Keratinocyte (primary cell): ENCODE measurements at regions not wholly inside any gene's neighbourhood (a gene's known extent, or its start where the extent isn't known, plus 50 kb on each side); places are given as distances from the start of the nearest gene placed in this dataset.

Source experiments
- DNase-seq: peaks from one replicate; pipeline ENCODE4 v3.0.0-alpha.2; 2011; ENCODE audit warnings: low read depth, missing footprints, low spot score
- FAIRE-seq: peaks from 2 replicates; lab custom pipeline; 2011; peaks lifted over from hg19 to GRCh38; lab: Jason Lieb, UNC
- H2AFZ ChIP-seq: 2 replicates; pipeline ENCODE4 v1.6.0; 2012; ENCODE audit warnings: low read length, control low read depth, inconsistent platforms; ENCODE audit not compliant: control insufficient read depth
- H3K27ac ChIP-seq: 2 replicates; pipeline ENCODE4 v1.5.1; 2011; ENCODE audit warnings: low read length; ENCODE audit not compliant: control insufficient read depth, insufficient read depth
- H3K27me3 ChIP-seq: 3 replicates; pipeline ENCODE4 v1.6.0; 2011; ENCODE audit warnings: low read length; ENCODE audit not compliant: control insufficient read depth, insufficient read depth; ENCODE audit errors: extremely low read depth
- H3K36me3 ChIP-seq, 2 experiments: 2 replicates in 1 of 2; 3 replicates in 1 of 2; pipeline ENCODE4 v1.5.1; 2011; ENCODE audit warnings: low read length in 2 of 2, mild to moderate bottlenecking in 1 of 2; ENCODE audit not compliant: control insufficient read depth in 2 of 2, insufficient read depth in 2 of 2; ENCODE audit errors: extremely low read depth in 1 of 2
- H3K4me1 ChIP-seq: 3 replicates; pipeline ENCODE4 v1.5.1; 2011; ENCODE audit warnings: low read length; ENCODE audit not compliant: control insufficient read depth, insufficient read depth; ENCODE audit errors: extremely low read depth
- H3K4me2 ChIP-seq: 3 replicates; pipeline ENCODE4 v1.6.0; 2011; ENCODE audit warnings: low read depth, low read length; ENCODE audit not compliant: control insufficient read depth, insufficient read depth; ENCODE audit errors: extremely low read depth
- H3K4me3 ChIP-seq, 3 experiments: fragments of 200-600 bp in 1 of 3; sonication (generic) in 1 of 3; 2 replicates in 2 of 3; 3 replicates in 1 of 3; pipeline ENCODE4 v1.5.1; 2011 to 2016; ENCODE audit warnings: low read length in 3 of 3, mild to moderate bottlenecking in 3 of 3, control low read depth in 2 of 3, inconsistent platforms in 1 of 3, low read depth in 1 of 3, mixed read lengths in 1 of 3, mixed run types in 1 of 3, moderate library complexity in 1 of 3; ENCODE audit not compliant: control insufficient read depth in 2 of 3, insufficient read depth in 2 of 3; ENCODE audit errors: extremely low read depth in 1 of 3
- H3K79me2 ChIP-seq: 2 replicates; pipeline ENCODE4 v1.6.0; 2012; ENCODE audit warnings: low read length; ENCODE audit not compliant: control insufficient read depth, insufficient read depth
- H3K9ac ChIP-seq: 3 replicates; pipeline ENCODE4 v1.6.0; 2011; ENCODE audit warnings: low read length; ENCODE audit not compliant: control insufficient read depth, insufficient read depth; ENCODE audit errors: extremely low read depth
- H3K9me1 ChIP-seq: 3 replicates; pipeline ENCODE4 v1.6.0; 2011; ENCODE audit warnings: low read length; ENCODE audit not compliant: control insufficient read depth, insufficient read depth; ENCODE audit errors: extremely low read depth
- H3K9me3 ChIP-seq: 2 replicates; pipeline ENCODE4 v1.5.1; 2012; ENCODE audit warnings: low read depth, low read length; ENCODE audit not compliant: control insufficient read depth
- H4K20me1 ChIP-seq: 3 replicates; pipeline ENCODE4 v1.6.0; 2011; ENCODE audit warnings: low read length; ENCODE audit not compliant: control insufficient read depth, insufficient read depth; ENCODE audit errors: extremely low read depth
- CTCF ChIP-seq, 3 experiments: IDR thresholded peaks in 1 of 3; conservative IDR thresholded peaks in 1 of 3; optimal IDR thresholded peaks in 1 of 3; 2 replicates in 2 of 3; 3 replicates in 1 of 3; pipeline versions ENCODE3 to v1.5.1; 2011; ENCODE audit warnings: low read length in 3 of 3, mild to moderate bottlenecking in 3 of 3, moderate library complexity in 2 of 3, control low read depth in 1 of 3, inconsistent platforms in 1 of 3; ENCODE audit not compliant: insufficient read depth in 2 of 3; ENCODE audit errors: extremely low read depth in 1 of 3
- EZH2 ChIP-seq: IDR thresholded peaks from one replicate; pipeline ENCODE4 v1.6.1; 2012; ENCODE audit warnings: inconsistent platforms, mild to moderate bottlenecking, low read length, moderate library complexity
- dilution Hi-C: fragments of 300-500 bp; cut with MboI; formaldehyde crosslinking; loops from one replicate; pipeline ENCODE4 v1.7.0; 2020; ENCODE audit warnings: low sequenced_read_pairs; ENCODE audit not compliant: extremely low pct_ligation_motif_present

GRCh38 chr3:64431526-64432091 lies 206.3 kb upstream of the PRICKLE2 start:
- H3K4me2 ChIP-seq: no peak overlapping the region
- H3K9me1 ChIP-seq: no peaks in the 10 kb centered on the region
- TF ChIP-seq CTCF (optimal IDR thresholded peaks at IDR 0.05 in 1 of 3, IDR thresholded peaks at IDR 0.05 in 1 of 3, conservative IDR thresholded peaks at IDR 0.05 in 1 of 3; ENCODE audit: extremely low read depth in 1 of 3, insufficient read depth in 2 of 3, low read length in 3 of 3): no peak
- no peak for TF ChIP-seq EZH2
- H3K27ac ChIP-seq: no peak overlapping the region
- FAIRE-seq: no peak
- H3K4me3 ChIP-seq: no peak overlapping the region
- no peaks in the 10 kb centered on the region for H3K36me3 ChIP-seq
- dilution Hi-C loops: no loop called here
- no peak for DNase-seq
- H3K9ac ChIP-seq: no peak overlapping the region
- peaks cover 2% of the 10 kb centered on the region for H3K9me3 ChIP-seq
- H4K20me1 ChIP-seq: no peaks in the 10 kb centered on the region
- H3K4me1 ChIP-seq: peaks cover 3% of the 10 kb centered on the region
- no peaks in the 10 kb centered on the region for H3K79me2 ChIP-seq
- H2AFZ ChIP-seq: no peak overlapping the region
- no peaks in the 10 kb centered on the region for H3K27me3 ChIP-seq

- H3K27me3 ChIP-seq: no peaks in the 10 kb centered on the region
- H3K27ac ChIP-seq: no peak overlapping the region
- dilution Hi-C loops: no loop called here
- H3K4me1 ChIP-seq: peaks cover 9% of the 10 kb centered on the region
- H3K9ac ChIP-seq: no peak overlapping the region
- no peak overlapping the region for H3K4me2 ChIP-seq
- no peaks in the 10 kb centered on the region for H3K79me2 ChIP-seq
- DNase-seq: no peak
- TF ChIP-seq CTCF (optimal IDR thresholded peaks at IDR 0.05 in 1 of 3, IDR thresholded peaks at IDR 0.05 in 1 of 3, conservative IDR thresholded peaks at IDR 0.05 in 1 of 3; ENCODE audit: extremely low read depth in 1 of 3, insufficient read depth in 2 of 3, low read length in 3 of 3) (no peak), EZH2 (no peak)
- no peaks in the 10 kb centered on the region for H3K9me1 ChIP-seq
- H3K4me3 ChIP-seq: no peak overlapping the region
- H3K9me3 ChIP-seq: peaks cover 2% of the 10 kb centered on the region
- H2AFZ ChIP-seq: no peak overlapping the region
- no peaks in the 10 kb centered on the region for H3K36me3 ChIP-seq
- no peaks in the 10 kb centered on the region for H4K20me1 ChIP-seq
- FAIRE-seq: no peak
These were observed 202.4 kb upstream of the PRICKLE2 start for GRCh38 chr3:64427671-64428070.
